ENCODE measurements at regions not wholly inside any gene's neighbourhood (a gene's known extent, or its start where the extent isn't known, plus 50 kb on each side); places are given as distances from the start of the nearest gene placed in this dataset.

- no peak for TF ChIP-seq POLR2AphosphoS5 (IDR thresholded peaks at IDR 0.05; ENCODE audit: low read depth, low read length)
- TF ChIP-seq CTCF (IDR thresholded peaks at IDR 0.05) = no peak
- TF ChIP-seq SIN3A (IDR thresholded peaks at IDR 0.05; ENCODE audit: borderline replicate concordance, insufficient read depth, low read depth, low read length) = no peak
Measured at GRCh38 chr2:9717886-9718451, 87.2 kb upstream of the YWHAQ start.

Data from Panc1 (cell line).